ENCODE measurements at regions not wholly inside any gene's neighbourhood (a gene's known extent, or its start where the extent isn't known, plus 50 kb on each side); places are given as distances from the start of the nearest gene placed in this dataset.

- Histone ChIP-seq H3K27me3 (replicated peaks; ENCODE audit: control insufficient read depth, insufficient read depth, low read length) (peaks cover 6% of the 10 kb centered on the region), H3K36me3 (ENCODE audit: control insufficient read depth, insufficient read depth, low read length, severe bottlenecking) (no peaks in the 10 kb centered on the region), H3K4me3 (ENCODE audit: low read length) (no peak overlapping the region), H3K4me1 (ENCODE audit: control insufficient read depth, insufficient read depth, low read length) (peaks cover 11% of the 10 kb centered on the region), H3K9ac (ENCODE audit: low read length) (peak overlapping the region; percentile 59), H3K9me3 (ENCODE audit: control insufficient read depth, low read length) (no peaks in the 10 kb centered on the region)
- no peak for DNase-seq (ENCODE audit: low read depth)
Measured at GRCh38 chr10:78900715-78901430, 167.9 kb upstream of the ZMIZ1 start.

GRCh38 chr10:78901694-78902093 is 167.1 kb upstream of the ZMIZ1 start:
- H3K27me3 ChIP-seq (replicated peaks; ENCODE audit: control insufficient read depth, insufficient read depth, low read length) = peaks cover 7% of the 10 kb centered on the region
- H3K9me3 ChIP-seq (ENCODE audit: control insufficient read depth, low read length) = no peaks in the 10 kb centered on the region
- DNase-seq (ENCODE audit: low read depth) = no peak
- H3K4me1 ChIP-seq (ENCODE audit: control insufficient read depth, insufficient read depth, low read length) = peaks cover 11% of the 10 kb centered on the region
- H3K36me3 ChIP-seq (ENCODE audit: control insufficient read depth, insufficient read depth, low read length, severe bottlenecking) = no peaks in the 10 kb centered on the region
- H3K9ac ChIP-seq (ENCODE audit: low read length) = no peak overlapping the region
- no peak overlapping the region for H3K4me3 ChIP-seq (ENCODE audit: low read length)

GRCh38 chr10:78902815-78903214 is 166.0 kb upstream of the ZMIZ1 start:
- Histone ChIP-seq H3K4me1 (ENCODE audit: control insufficient read depth, insufficient read depth, low read length) (peaks cover 11% of the 10 kb centered on the region), H3K9ac (ENCODE audit: low read length) (no peak overlapping the region), H3K9me3 (ENCODE audit: control insufficient read depth, low read length) (no peaks in the 10 kb centered on the region), H3K27me3 (replicated peaks; ENCODE audit: control insufficient read depth, insufficient read depth, low read length) (peaks cover 11% of the 10 kb centered on the region), H3K4me3 (ENCODE audit: low read length) (no peak overlapping the region), H3K36me3 (ENCODE audit: control insufficient read depth, insufficient read depth, low read length, severe bottlenecking) (no peaks in the 10 kb centered on the region)
- DNase-seq (ENCODE audit: low read depth) = no peak

GRCh38 chr10:78903341-78903940 is 165.3 kb upstream of the ZMIZ1 start:
- no peak for DNase-seq (ENCODE audit: low read depth)
- H3K9me3 ChIP-seq (ENCODE audit: control insufficient read depth, low read length) = no peaks in the 10 kb centered on the region
- H3K4me3 ChIP-seq (ENCODE audit: low read length) = no peak overlapping the region
- H3K9ac ChIP-seq (ENCODE audit: low read length) = no peak overlapping the region
- H3K4me1 ChIP-seq (ENCODE audit: control insufficient read depth, insufficient read depth, low read length) = peaks cover 11% of the 10 kb centered on the region
- H3K36me3 ChIP-seq (ENCODE audit: control insufficient read depth, insufficient read depth, low read length, severe bottlenecking) = no peaks in the 10 kb centered on the region
- peaks cover 11% of the 10 kb centered on the region for H3K27me3 ChIP-seq (replicated peaks; ENCODE audit: control insufficient read depth, insufficient read depth, low read length)

GRCh38 chr10:78904196-78904595 is 164.6 kb upstream of the ZMIZ1 start:
- Histone ChIP-seq H3K9me3 (ENCODE audit: control insufficient read depth, low read length) (no peaks in the 10 kb centered on the region), H3K27me3 (replicated peaks; ENCODE audit: control insufficient read depth, insufficient read depth, low read length) (peaks cover 11% of the 10 kb centered on the region), H3K4me1 (ENCODE audit: control insufficient read depth, insufficient read depth, low read length) (peaks cover 11% of the 10 kb centered on the region)

GRCh38 chr10:78905015-78905956 is 163.5 kb upstream of the ZMIZ1 start:
- no peaks in the 10 kb centered on the region for H3K36me3 ChIP-seq (ENCODE audit: control insufficient read depth, insufficient read depth, low read length, severe bottlenecking)
- no peak for DNase-seq (ENCODE audit: low read depth)
- peaks cover 21% of the 10 kb centered on the region for H3K27me3 ChIP-seq (replicated peaks; ENCODE audit: control insufficient read depth, insufficient read depth, low read length)
- H3K9me3 ChIP-seq (ENCODE audit: control insufficient read depth, low read length) = no peaks in the 10 kb centered on the region
- no peak overlapping the region for H3K4me3 ChIP-seq (ENCODE audit: low read length)
- no peak overlapping the region for H3K9ac ChIP-seq (ENCODE audit: low read length)
- H3K4me1 ChIP-seq (ENCODE audit: control insufficient read depth, insufficient read depth, low read length) = peaks cover 3% of the 10 kb centered on the region

More at GRCh38 chr10:78904196-78904595, 164.6 kb upstream of the ZMIZ1 start:
- Histone ChIP-seq H3K36me3 (ENCODE audit: control insufficient read depth, insufficient read depth, low read length, severe bottlenecking) (no peaks in the 10 kb centered on the region), H3K9ac (ENCODE audit: low read length) (no peak overlapping the region), H3K4me3 (ENCODE audit: low read length) (no peak overlapping the region)
- DNase-seq (ENCODE audit: low read depth) = no peak

GRCh38 chr10:78905957-78906308 is 162.8 kb upstream of the ZMIZ1 start:
- Histone ChIP-seq H3K9ac (ENCODE audit: low read length) (no peak overlapping the region), H3K4me1 (ENCODE audit: control insufficient read depth, insufficient read depth, low read length) (no peaks in the 10 kb centered on the region), H3K27me3 (replicated peaks; ENCODE audit: control insufficient read depth, insufficient read depth, low read length) (peaks cover 22% of the 10 kb centered on the region), H3K9me3 (ENCODE audit: control insufficient read depth, low read length) (no peaks in the 10 kb centered on the region), H3K36me3 (ENCODE audit: control insufficient read depth, insufficient read depth, low read length, severe bottlenecking) (no peaks in the 10 kb centered on the region), H3K4me3 (ENCODE audit: low read length) (no peak overlapping the region)
- DNase-seq (ENCODE audit: low read depth) = no peak

- no peaks in the 10 kb centered on the region for H3K4me1 ChIP-seq (ENCODE audit: control insufficient read depth, insufficient read depth, low read length)
- no peaks in the 10 kb centered on the region for H3K9me3 ChIP-seq (ENCODE audit: control insufficient read depth, low read length)
- peaks cover 28% of the 10 kb centered on the region for H3K27me3 ChIP-seq (replicated peaks; ENCODE audit: control insufficient read depth, insufficient read depth, low read length)
- H3K9ac ChIP-seq (ENCODE audit: low read length) = no peak overlapping the region
- DNase-seq (ENCODE audit: low read depth) = no peak
- no peaks in the 10 kb centered on the region for H3K36me3 ChIP-seq (ENCODE audit: control insufficient read depth, insufficient read depth, low read length, severe bottlenecking)
- H3K4me3 ChIP-seq (ENCODE audit: low read length) = no peak overlapping the region
Measured at GRCh38 chr10:78906734-78907390, 161.9 kb upstream of the ZMIZ1 start.

- Histone ChIP-seq H3K27me3 (replicated peaks; ENCODE audit: control insufficient read depth, insufficient read depth, low read length) (peaks cover 30% of the 10 kb centered on the region), H3K9me3 (ENCODE audit: control insufficient read depth, low read length) (no peaks in the 10 kb centered on the region), H3K4me1 (ENCODE audit: control insufficient read depth, insufficient read depth, low read length) (no peaks in the 10 kb centered on the region), H3K9ac (ENCODE audit: low read length) (no peak overlapping the region), H3K36me3 (ENCODE audit: control insufficient read depth, insufficient read depth, low read length, severe bottlenecking) (no peaks in the 10 kb centered on the region), H3K4me3 (ENCODE audit: low read length) (no peak overlapping the region)
- DNase-seq (ENCODE audit: low read depth) = no peak
Measured at GRCh38 chr10:78907551-78908211, 161.1 kb upstream of the ZMIZ1 start.

GRCh38 chr10:78909221-78909620 is 159.5 kb upstream of the ZMIZ1 start:
- Histone ChIP-seq H3K4me3 (ENCODE audit: low read length) (no peak overlapping the region), H3K9me3 (ENCODE audit: control insufficient read depth, low read length) (no peaks in the 10 kb centered on the region), H3K36me3 (ENCODE audit: control insufficient read depth, insufficient read depth, low read length, severe bottlenecking) (no peaks in the 10 kb centered on the region), H3K9ac (ENCODE audit: low read length) (no peak overlapping the region), H3K27me3 (replicated peaks; ENCODE audit: control insufficient read depth, insufficient read depth, low read length) (peaks cover 32% of the 10 kb centered on the region), H3K4me1 (ENCODE audit: control insufficient read depth, insufficient read depth, low read length) (no peaks in the 10 kb centered on the region)
- no peak for DNase-seq (ENCODE audit: low read depth)
